ENCODE measurements at regions not wholly inside any gene's neighbourhood (a gene's known extent, or its start where the extent isn't known, plus 50 kb on each side); places are given as distances from the start of the nearest gene placed in this dataset.

DNA sequence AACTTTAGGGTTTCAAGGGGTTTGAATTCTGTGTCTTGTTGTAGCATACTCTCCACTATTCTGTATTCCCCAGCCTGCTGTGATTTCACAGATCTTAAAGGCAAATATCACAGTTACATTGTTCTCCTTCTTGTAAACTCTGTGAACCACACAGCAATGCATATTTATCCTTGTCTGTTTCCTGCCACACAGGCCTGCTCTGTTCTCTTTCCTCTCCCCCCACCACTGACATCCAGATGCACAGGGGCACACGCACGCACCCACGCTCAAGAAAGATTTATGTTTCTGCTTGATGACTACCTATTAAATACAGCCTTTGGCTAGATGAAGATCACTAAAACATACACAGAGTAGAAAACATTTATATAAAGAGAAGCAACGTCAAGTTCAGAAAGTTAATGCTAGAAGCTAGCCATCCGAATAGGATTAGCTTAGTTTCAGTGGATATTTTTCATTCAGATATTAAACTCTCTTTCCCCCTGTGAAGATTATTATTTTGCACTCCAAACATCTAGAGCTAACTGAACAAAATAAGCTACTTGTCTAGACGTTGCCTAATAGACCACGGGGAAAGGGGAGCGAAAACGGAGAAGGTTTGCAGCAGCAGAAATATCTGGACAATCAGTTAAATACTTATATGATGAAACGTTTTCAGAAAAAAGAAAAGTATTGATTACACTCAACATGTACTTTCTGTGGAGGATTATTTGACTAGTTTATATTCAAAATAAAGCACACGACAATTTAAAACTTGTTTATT, 193.1 kb upstream of the SEMA3C start:
- Histone ChIP-seq H3K36me3 (no peaks in the 10 kb centered on the region), H3K27me3 (no peaks in the 10 kb centered on the region), H3K4me3 (no peak overlapping the region), H3K9me3 (no peaks in the 10 kb centered on the region), H3K4me1 (peaks cover 0 to 7% (median 2%) of the 10 kb centered on the region in 4 donors), H3K27ac (no peak overlapping the region)
- intact Hi-C loops (cut with DNase I; ENCODE audit: low total_unique reads): no loop called here
- DNase-seq: peak in 1 of 2 donors; percentile 68
- TF ChIP-seq POLR2A (IDR thresholded peaks at IDR 0.05) (no peak), EP300 (IDR thresholded peaks at IDR 0.05) (no peak), POLR2AphosphoS5 (IDR thresholded peaks at IDR 0.05) (no peak)
- TF ChIP-seq, protein P1, sequence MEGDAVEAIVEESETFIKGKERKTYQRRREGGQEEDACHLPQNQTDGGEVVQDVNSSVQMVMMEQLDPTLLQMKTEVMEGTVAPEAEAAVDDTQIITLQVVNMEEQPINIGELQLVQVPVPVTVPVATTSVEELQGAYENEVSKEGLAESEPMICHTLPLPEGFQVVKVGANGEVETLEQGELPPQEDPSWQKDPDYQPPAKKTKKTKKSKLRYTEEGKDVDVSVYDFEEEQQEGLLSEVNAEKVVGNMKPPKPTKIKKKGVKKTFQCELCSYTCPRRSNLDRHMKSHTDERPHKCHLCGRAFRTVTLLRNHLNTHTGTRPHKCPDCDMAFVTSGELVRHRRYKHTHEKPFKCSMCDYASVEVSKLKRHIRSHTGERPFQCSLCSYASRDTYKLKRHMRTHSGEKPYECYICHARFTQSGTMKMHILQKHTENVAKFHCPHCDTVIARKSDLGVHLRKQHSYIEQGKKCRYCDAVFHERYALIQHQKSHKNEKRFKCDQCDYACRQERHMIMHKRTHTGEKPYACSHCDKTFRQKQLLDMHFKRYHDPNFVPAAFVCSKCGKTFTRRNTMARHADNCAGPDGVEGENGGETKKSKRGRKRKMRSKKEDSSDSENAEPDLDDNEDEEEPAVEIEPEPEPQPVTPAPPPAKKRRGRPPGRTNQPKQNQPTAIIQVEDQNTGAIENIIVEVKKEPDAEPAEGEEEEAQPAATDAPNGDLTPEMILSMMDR (IDR thresholded peaks at IDR 0.05): no peak
- WGBS, 5 donors: 47 to 68% (median 55%) methylated on average over 11 of the region's 11 CpGs

DNA sequence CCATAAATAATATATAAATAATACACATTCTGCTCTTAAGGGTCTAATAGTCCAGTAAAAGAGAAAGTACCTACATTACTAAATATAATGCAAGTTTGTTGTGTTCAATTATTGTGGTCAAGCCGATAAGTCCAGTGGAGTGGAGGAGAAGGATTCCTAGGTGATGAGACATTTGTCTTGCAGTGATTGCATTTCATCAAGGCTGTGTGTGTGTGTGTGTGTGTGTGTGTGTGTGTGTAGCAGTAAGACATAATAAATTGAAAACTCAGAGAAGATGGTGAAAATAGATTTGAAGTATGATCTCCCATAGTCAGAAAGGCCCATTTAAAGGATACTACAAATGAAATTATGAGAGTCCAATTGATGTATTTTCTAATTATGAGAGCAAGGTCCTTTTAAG, 192.5 kb upstream of the SEMA3C start:
- DNase-seq: peak in 1 of 2 donors; percentile 11
- no peaks in the 10 kb centered on the region for H3K27me3 ChIP-seq
- H3K27ac ChIP-seq: no peak overlapping the region
- 60 to 87% (median 84%) methylated on average over 1 of the region's 1 CpG for WGBS, 5 donors
- no peaks in the 10 kb centered on the region for H3K9me3 ChIP-seq
- H3K4me3 ChIP-seq: no peak overlapping the region
- TF ChIP-seq, protein P1 (IDR thresholded peaks at IDR 0.05): no peak
- no peak for TF ChIP-seq POLR2A (IDR thresholded peaks at IDR 0.05)
- no peak for TF ChIP-seq POLR2AphosphoS5 (IDR thresholded peaks at IDR 0.05)
- TF ChIP-seq EP300 (IDR thresholded peaks at IDR 0.05): no peak
- peaks cover 0 to 7% (median 2%) of the 10 kb centered on the region in 4 donors for H3K4me1 ChIP-seq
- intact Hi-C loops (cut with DNase I; ENCODE audit: low total_unique reads): no loop called here
- H3K36me3 ChIP-seq: no peaks in the 10 kb centered on the region

- no peaks in the 10 kb centered on the region for H3K9me3 ChIP-seq
- no peaks in the 10 kb centered on the region for H3K36me3 ChIP-seq
- TF ChIP-seq, protein P1 (IDR thresholded peaks at IDR 0.05): no peak
- TF ChIP-seq POLR2A (IDR thresholded peaks at IDR 0.05) (no peak), EP300 (IDR thresholded peaks at IDR 0.05) (no peak)
- no peak overlapping the region for H3K27ac ChIP-seq
- H3K27me3 ChIP-seq: no peaks in the 10 kb centered on the region
- no peak overlapping the region for H3K4me3 ChIP-seq
- DNase-seq: no peak
- H3K4me1 ChIP-seq: peaks cover 0 to 7% (median 2%) of the 10 kb centered on the region in 4 donors
- 71 to 85% (median 78%) methylated on average over 2 of the region's 2 CpGs for WGBS, 5 donors
- intact Hi-C loops (cut with DNase I; ENCODE audit: low total_unique reads): no loop called here
These were observed 191.8 kb upstream of the SEMA3C start for GRCh38 chr7:81110673-81111072.

- Histone ChIP-seq H3K4me1 (no peaks in the 10 kb centered on the region), H3K36me3 (no peaks in the 10 kb centered on the region), H3K9me3 (no peaks in the 10 kb centered on the region), H3K27me3 (no peaks in the 10 kb centered on the region), H3K4me3 (no peak overlapping the region), H3K27ac (no peak overlapping the region)
- TF ChIP-seq EP300 (IDR thresholded peaks at IDR 0.05): no peak
- TF ChIP-seq, protein P1 (IDR thresholded peaks at IDR 0.05): no peak
- TF ChIP-seq POLR2AphosphoS5 (IDR thresholded peaks at IDR 0.05): no peak
- no peak for TF ChIP-seq POLR2A (IDR thresholded peaks at IDR 0.05)
- intact Hi-C loops (cut with DNase I; ENCODE audit: low total_unique reads): no loop called here
- no peak for DNase-seq
- 31 to 59% (median 48%) methylated on average over 3 of the region's 3 CpGs for WGBS, 5 donors
These were observed 179.4 kb upstream of the SEMA3C start for GRCh38 chr7:81098213-81098612.
